ENCODE measurements at regions not wholly inside any gene's neighbourhood (a gene's known extent, or its start where the extent isn't known, plus 50 kb on each side); places are given as distances from the start of the nearest gene placed in this dataset.

DNA sequence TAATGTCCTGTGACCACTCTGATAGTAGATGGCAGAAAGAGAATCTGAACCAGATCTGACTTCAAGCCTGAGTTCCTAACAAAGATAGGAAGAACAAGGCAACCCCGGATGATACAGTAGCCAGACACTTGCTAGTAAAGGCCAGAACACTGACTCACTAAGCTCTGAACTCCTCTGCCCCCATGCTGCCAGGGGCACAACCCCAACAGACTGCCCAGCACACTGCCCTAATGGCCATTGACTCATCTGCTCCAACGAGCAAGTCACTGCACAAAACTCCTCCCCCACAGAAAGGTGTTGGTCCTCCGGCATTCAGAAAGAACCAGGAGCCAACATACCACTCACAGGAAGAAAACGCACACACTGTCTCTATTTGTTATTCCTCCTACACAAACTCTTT lies 179.6 kb upstream of the NUDT4 start (continued):
- TF ChIP-seq, protein P1, sequence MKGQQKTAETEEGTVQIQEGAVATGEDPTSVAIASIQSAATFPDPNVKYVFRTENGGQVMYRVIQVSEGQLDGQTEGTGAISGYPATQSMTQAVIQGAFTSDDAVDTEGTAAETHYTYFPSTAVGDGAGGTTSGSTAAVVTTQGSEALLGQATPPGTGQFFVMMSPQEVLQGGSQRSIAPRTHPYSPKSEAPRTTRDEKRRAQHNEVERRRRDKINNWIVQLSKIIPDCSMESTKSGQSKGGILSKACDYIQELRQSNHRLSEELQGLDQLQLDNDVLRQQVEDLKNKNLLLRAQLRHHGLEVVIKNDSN (IDR thresholded peaks at IDR 0.05; ENCODE audit: borderline replicate concordance, low read depth), result no peak
- TF ChIP-seq EP300 (IDR thresholded peaks at IDR 0.05; ENCODE audit: borderline replicate concordance in 1 of 2, low read depth in 1 of 2, low read length in 1 of 2) (peak in 1 of 2 experiments; percentile 89; a peak in 1 of 4 replicates), GATA2 (CRISPR knock-in tag; IDR thresholded peaks at IDR 0.05) (no peak), JUND (IDR thresholded peaks at IDR 0.05) (peak; percentile 89), CHD2 (IDR thresholded peaks at IDR 0.05; ENCODE audit: low read length, partially characterized antibody) (no peak)

DNA sequence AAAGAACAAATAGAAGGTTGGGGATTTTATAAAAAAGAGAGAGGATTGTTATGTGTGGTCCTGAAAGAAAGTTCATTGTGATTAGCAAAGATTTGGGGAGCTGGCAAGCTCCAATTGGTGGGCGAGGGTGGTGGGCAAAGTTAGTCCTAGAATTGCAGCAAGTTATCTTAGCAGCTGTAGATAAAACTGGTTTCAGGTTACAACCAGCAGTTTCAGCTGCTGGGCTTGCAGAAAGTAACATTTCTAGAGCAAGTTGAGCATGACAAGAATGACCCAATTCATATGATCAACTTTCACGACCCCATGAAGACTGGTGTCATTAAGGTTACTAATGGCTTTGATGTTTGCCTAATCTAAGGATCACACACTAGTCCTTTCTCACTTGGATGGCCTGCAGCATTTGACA lies 177.9 kb upstream of the NUDT4 start:
- no peaks in the 10 kb centered on the region for H3K36me3 ChIP-seq (replicated peaks in 1 of 2; ENCODE audit: control insufficient read depth in 1 of 2, insufficient read depth in 2 of 2, low read length in 1 of 2)
- H3K27me3 ChIP-seq (ENCODE audit: insufficient read depth), result no peaks in the 10 kb centered on the region
- no peaks in the 10 kb centered on the region for H3K79me2 ChIP-seq (ENCODE audit: insufficient read depth)
- no peaks in the 10 kb centered on the region for H3K9me3 ChIP-seq
- no peaks in the 10 kb centered on the region for H3K9me2 ChIP-seq
- ChIA-PET CTCF (no interaction called here), POLR2A (no interaction called here)
- peaks cover 2 to 34% of the 10 kb centered on the region in 2 experiments; a peak in 2 of 4 replicates for H3K4me1 ChIP-seq (ENCODE audit: control insufficient read depth in 1 of 2, insufficient read depth in 2 of 2, low read depth in 1 of 2, low read length in 1 of 2)
- no peak overlapping the region for H3K4me2 ChIP-seq
- no peak overlapping the region for H3K9ac ChIP-seq
- H3F3A ChIP-seq (replicated peaks; ENCODE audit: insufficient read depth), result peaks cover 13% of the 10 kb centered on the region
- H2AFZ ChIP-seq (ENCODE audit: low read depth), result no peak overlapping the region
- TF ChIP-seq RFX5 (IDR thresholded peaks at IDR 0.05; ENCODE audit: low read length), result no peak
- TF ChIP-seq POLR2AphosphoS5 (IDR thresholded peaks at IDR 0.05; ENCODE audit: low read depth, low read length), result no peak
- TF ChIP-seq, protein P2, sequence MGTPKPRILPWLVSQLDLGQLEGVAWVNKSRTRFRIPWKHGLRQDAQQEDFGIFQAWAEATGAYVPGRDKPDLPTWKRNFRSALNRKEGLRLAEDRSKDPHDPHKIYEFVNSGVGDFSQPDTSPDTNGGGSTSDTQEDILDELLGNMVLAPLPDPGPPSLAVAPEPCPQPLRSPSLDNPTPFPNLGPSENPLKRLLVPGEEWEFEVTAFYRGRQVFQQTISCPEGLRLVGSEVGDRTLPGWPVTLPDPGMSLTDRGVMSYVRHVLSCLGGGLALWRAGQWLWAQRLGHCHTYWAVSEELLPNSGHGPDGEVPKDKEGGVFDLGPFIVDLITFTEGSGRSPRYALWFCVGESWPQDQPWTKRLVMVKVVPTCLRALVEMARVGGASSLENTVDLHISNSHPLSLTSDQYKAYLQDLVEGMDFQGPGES (IDR thresholded peaks at IDR 0.05; ENCODE audit: low read depth, low read length), result no peak
- TF ChIP-seq, protein P3, sequence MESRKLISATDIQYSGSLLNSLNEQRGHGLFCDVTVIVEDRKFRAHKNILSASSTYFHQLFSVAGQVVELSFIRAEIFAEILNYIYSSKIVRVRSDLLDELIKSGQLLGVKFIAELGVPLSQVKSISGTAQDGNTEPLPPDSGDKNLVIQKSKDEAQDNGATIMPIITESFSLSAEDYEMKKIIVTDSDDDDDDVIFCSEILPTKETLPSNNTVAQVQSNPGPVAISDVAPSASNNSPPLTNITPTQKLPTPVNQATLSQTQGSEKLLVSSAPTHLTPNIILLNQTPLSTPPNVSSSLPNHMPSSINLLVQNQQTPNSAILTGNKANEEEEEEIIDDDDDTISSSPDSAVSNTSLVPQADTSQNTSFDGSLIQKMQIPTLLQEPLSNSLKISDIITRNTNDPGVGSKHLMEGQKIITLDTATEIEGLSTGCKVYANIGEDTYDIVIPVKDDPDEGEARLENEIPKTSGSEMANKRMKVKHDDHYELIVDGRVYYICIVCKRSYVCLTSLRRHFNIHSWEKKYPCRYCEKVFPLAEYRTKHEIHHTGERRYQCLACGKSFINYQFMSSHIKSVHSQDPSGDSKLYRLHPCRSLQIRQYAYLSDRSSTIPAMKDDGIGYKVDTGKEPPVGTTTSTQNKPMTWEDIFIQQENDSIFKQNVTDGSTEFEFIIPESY (IDR thresholded peaks at IDR 0.05; ENCODE audit: borderline replicate concordance, low read depth), result no peak
- TF ChIP-seq, protein P4, sequence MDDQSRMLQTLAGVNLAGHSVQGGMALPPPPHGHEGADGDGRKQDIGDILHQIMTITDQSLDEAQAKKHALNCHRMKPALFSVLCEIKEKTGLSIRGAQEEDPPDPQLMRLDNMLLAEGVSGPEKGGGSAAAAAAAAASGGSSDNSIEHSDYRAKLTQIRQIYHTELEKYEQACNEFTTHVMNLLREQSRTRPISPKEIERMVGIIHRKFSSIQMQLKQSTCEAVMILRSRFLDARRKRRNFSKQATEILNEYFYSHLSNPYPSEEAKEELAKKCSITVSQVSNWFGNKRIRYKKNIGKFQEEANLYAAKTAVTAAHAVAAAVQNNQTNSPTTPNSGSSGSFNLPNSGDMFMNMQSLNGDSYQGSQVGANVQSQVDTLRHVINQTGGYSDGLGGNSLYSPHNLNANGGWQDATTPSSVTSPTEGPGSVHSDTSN (IDR thresholded peaks at IDR 0.05), result no peak
- no peak overlapping the region for H3K4me3 ChIP-seq (ENCODE audit: low read depth in 2 of 2, low read length in 1 of 2)
- 41% methylated on average over 2 of the region's 2 CpGs for WGBS (ENCODE audit: low lambda C conversion rate)
- DNase-seq, result no peak
- no peaks in the 10 kb centered on the region for H4K20me1 ChIP-seq (ENCODE audit: insufficient read depth)
- H3K27ac ChIP-seq (ENCODE audit: low read depth in 2 of 2, low read length in 1 of 2), result no peak overlapping the region

Measured in SK-N-SH (cell line).